GM18505 (cell line): ENCODE measurements at regions not wholly inside any gene's neighbourhood (a gene's known extent, or its start where the extent isn't known, plus 50 kb on each side); places are given as distances from the start of the nearest gene placed in this dataset.

Source experiments
- ATAC-seq: cut with Tn5 transposase; IDR thresholded peaks from one replicate; pipeline ENCODE4 v1.9.1; 2021; ENCODE audit not compliant: unreplicated experiment
- POLR2A ChIP-seq: IDR thresholded peaks from 4 replicates; pipeline ENCODE4 v1.6.1; 2011; ENCODE audit warnings: borderline replicate concordance; ENCODE audit not compliant: insufficient read depth, insufficient read length; ENCODE audit errors: extremely low read depth

GRCh38 chr18:40367576-40367975, 1587.5 kb upstream of the PIK3C3 start:
- no peak for TF ChIP-seq POLR2A
- no peak for ATAC-seq

- ATAC-seq, result no peak
- TF ChIP-seq POLR2A, result no peak
Observed at GRCh38 chr18:40366521-40366920, 1588.5 kb upstream of the PIK3C3 start.

- no peak for ATAC-seq
- TF ChIP-seq POLR2A, result no peak
Observed at GRCh38 chr18:40365526-40365925, 1589.5 kb upstream of the PIK3C3 start.

GRCh38 chr18:40360558-40360957, 1594.5 kb upstream of the PIK3C3 start:
- no peak for TF ChIP-seq POLR2A
- no peak for ATAC-seq

GRCh38 chr18:40357536-40357935, 1597.5 kb upstream of the PIK3C3 start:
- ATAC-seq, result no peak
- TF ChIP-seq POLR2A, result no peak

- TF ChIP-seq POLR2A, result no peak
- ATAC-seq, result no peak
Observed at GRCh38 chr18:40356168-40356567, 1598.9 kb upstream of the PIK3C3 start.

- no peak for TF ChIP-seq POLR2A
- no peak for ATAC-seq
Observed at GRCh38 chr18:40355726-40356125, 1599.3 kb upstream of the PIK3C3 start.

GRCh38 chr18:40348196-40348595, 1606.8 kb upstream of the PIK3C3 start:
- no peak for TF ChIP-seq POLR2A
- ATAC-seq, result no peak

- no peak for TF ChIP-seq POLR2A
- no peak for ATAC-seq
Observed at GRCh38 chr18:40347261-40347660, 1607.8 kb upstream of the PIK3C3 start.

- ATAC-seq, result no peak
- no peak for TF ChIP-seq POLR2A
Observed at GRCh38 chr18:40346146-40346545, 1608.9 kb upstream of the PIK3C3 start.

- no peak for TF ChIP-seq POLR2A
- no peak for ATAC-seq
Observed at GRCh38 chr18:40341701-40342100, 1613.3 kb upstream of the PIK3C3 start.

- no peak for TF ChIP-seq POLR2A
- ATAC-seq, result no peak
Observed at GRCh38 chr18:40338284-40338683, 1616.8 kb upstream of the PIK3C3 start.

GRCh38 chr18:40326985-40327384, 1628.0 kb upstream of the PIK3C3 start:
- ATAC-seq, result no peak
- TF ChIP-seq POLR2A, result no peak

GRCh38 chr18:40325988-40326387, 1629.0 kb upstream of the PIK3C3 start:
- no peak for ATAC-seq
- TF ChIP-seq POLR2A, result no peak

- ATAC-seq, result no peak
Observed at GRCh38 chr18:40314199-40314598, 1640.8 kb upstream of the PIK3C3 start.

More at GRCh38 chr18:40314199-40314598, 1640.8 kb upstream of the PIK3C3 start:
- no peak for TF ChIP-seq POLR2A
